ENCODE measurements at regions not wholly inside any gene's neighbourhood (a gene's known extent, or its start where the extent isn't known, plus 50 kb on each side); places are given as distances from the start of the nearest gene placed in this dataset.

DNA sequence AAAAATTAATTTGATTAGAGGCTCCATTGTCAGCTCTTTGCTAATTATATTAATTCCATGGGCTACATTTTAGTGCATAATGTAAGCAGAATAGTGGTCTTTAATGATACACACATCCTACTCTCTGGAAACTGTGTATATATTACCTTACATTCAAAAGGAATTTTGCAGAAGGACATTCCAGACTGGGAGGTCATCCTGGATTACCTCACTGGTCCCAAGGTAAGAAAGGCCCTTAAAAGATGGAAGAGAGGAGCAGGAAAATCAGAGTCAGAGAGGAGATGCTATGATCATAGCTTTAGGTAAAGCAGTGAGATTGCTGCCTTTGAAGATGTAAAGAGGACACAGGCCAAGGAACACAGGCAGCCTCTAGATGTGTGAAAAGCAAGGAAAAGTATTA lies 1180.8 kb downstream of the CDH12 start (continued):
- TF ChIP-seq, protein P1, sequence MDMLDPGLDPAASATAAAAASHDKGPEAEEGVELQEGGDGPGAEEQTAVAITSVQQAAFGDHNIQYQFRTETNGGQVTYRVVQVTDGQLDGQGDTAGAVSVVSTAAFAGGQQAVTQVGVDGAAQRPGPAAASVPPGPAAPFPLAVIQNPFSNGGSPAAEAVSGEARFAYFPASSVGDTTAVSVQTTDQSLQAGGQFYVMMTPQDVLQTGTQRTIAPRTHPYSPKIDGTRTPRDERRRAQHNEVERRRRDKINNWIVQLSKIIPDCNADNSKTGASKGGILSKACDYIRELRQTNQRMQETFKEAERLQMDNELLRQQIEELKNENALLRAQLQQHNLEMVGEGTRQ (IDR thresholded peaks at IDR 0.05; ENCODE audit: borderline replicate concordance, low read depth, low read length) = no peak
- no peak for TF ChIP-seq ESRRA (IDR thresholded peaks at IDR 0.05; ENCODE audit: low read length)

DNA sequence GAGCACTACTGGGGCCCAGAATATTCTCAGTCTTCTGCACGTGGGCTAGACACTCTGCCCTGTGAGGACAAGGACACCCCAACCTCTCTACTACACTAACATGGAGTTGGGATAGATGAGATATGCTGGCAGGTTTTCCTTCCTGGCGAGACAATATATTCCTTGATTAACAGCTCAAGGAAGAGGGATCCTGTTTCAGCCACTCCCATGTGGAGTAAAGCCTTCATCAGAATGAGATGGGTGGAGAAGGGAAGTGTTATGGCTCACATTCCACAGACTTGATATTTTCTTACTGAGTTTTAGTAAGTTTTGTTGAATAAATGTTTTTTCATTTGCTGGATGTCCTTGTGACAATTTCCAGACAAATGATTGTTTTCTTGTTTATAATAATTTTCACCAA lies 1187.6 kb downstream of the CDH12 start:
- ChIA-PET CTCF (no interaction called here), SMC1A (ENCODE audit: uncharacterized antibody, unreplicated experiment) (no interaction called here), POLR2A (no interaction called here), RAD21 (ENCODE audit: unreplicated experiment) (no interaction called here)
- Histone ChIP-seq H3K4me1 (ENCODE audit: control insufficient read depth, insufficient read depth, low read length) (no peaks in the 10 kb centered on the region), H3K36me3 (ENCODE audit: control insufficient read depth in 2 of 2, insufficient read depth in 2 of 2, low read length in 1 of 2) (no peaks in the 10 kb centered on the region), H3K27ac (ENCODE audit: control insufficient read depth, insufficient read depth) (no peak overlapping the region), H3K9ac (ENCODE audit: control insufficient read depth, insufficient read depth, low read length) (no peak overlapping the region), H3K4me3 (no peak overlapping the region), H3K27me3 (replicated peaks in 1 of 2; ENCODE audit: control insufficient read depth in 2 of 2, insufficient read depth in 2 of 2, low read length in 1 of 2) (no peaks in the 10 kb centered on the region), H2AFZ (ENCODE audit: control insufficient read depth, low read depth, low read length) (no peak overlapping the region), H3K9me3 (replicated peaks; ENCODE audit: control insufficient read depth, insufficient read depth, low read length) (no peaks in the 10 kb centered on the region), H3K4me2 (ENCODE audit: control insufficient read depth, insufficient read depth) (no peak overlapping the region), H4K20me1 (ENCODE audit: control insufficient read depth, insufficient read depth) (no peaks in the 10 kb centered on the region), H3K79me2 (ENCODE audit: control insufficient read depth, insufficient read depth, low read length) (no peaks in the 10 kb centered on the region)
- no peak for DNase-seq (ENCODE audit: low read depth, low spot score)
- no peak for ATAC-seq
- 7% methylated on average over 2 of the region's 2 CpGs for WGBS (ENCODE audit: insufficient coverage, insufficient replicate concordance, low lambda C conversion rate, missing lambda C conversion rate)
- intact Hi-C loops (cut with micrococcal nuclease; ENCODE audit: unreplicated experiment) (no loop called here), in situ Hi-C loops (cut with MboI) (no loop called here)
- BruUV-seq (replicated peaks) = no TSS peak
- FAIRE-seq = no peak
- TF ChIP-seq SP1 (IDR thresholded peaks at IDR 0.05; ENCODE audit: low read depth, low read length) (no peak), MYC (IDR thresholded peaks at IDR 0.05; ENCODE audit: insufficient read depth, insufficient read length, insufficient replicate concordance, low read length, severe bottlenecking) (no peak), ATF7 (IDR thresholded peaks at IDR 0.05; ENCODE audit: low read depth) (no peak), KAT2A (conservative IDR thresholded peaks at IDR 0.05; ENCODE audit: control insufficient read depth, low read depth, low read length) (no peak), NFXL1 (IDR thresholded peaks at IDR 0.05; ENCODE audit: borderline replicate concordance) (no peak), KLF5 (IDR thresholded peaks at IDR 0.05; ENCODE audit: partially characterized antibody) (no peak), DPF2 (IDR thresholded peaks at IDR 0.05) (no peak), SMC3 (IDR thresholded peaks at IDR 0.05; ENCODE audit: borderline replicate concordance, low read length) (no peak), POLR2AphosphoS2 (IDR thresholded peaks at IDR 0.05; ENCODE audit: low read depth, low read length) (no peak), IKZF2 (IDR thresholded peaks at IDR 0.05) (no peak)
- TF ChIP-seq, protein P2, sequence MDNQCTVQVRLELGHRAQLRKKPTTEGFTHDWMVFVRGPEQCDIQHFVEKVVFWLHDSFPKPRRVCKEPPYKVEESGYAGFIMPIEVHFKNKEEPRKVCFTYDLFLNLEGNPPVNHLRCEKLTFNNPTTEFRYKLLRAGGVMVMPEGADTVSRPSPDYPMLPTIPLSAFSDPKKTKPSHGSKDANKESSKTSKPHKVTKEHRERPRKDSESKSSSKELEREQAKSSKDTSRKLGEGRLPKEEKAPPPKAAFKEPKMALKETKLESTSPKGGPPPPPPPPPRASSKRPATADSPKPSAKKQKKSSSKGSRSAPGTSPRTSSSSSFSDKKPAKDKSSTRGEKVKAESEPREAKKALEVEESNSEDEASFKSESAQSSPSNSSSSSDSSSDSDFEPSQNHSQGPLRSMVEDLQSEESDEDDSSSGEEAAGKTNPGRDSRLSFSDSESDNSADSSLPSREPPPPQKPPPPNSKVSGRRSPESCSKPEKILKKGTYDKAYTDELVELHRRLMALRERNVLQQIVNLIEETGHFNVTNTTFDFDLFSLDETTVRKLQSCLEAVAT (IDR thresholded peaks at IDR 0.05) = no peak
- TF ChIP-seq, protein P3, sequence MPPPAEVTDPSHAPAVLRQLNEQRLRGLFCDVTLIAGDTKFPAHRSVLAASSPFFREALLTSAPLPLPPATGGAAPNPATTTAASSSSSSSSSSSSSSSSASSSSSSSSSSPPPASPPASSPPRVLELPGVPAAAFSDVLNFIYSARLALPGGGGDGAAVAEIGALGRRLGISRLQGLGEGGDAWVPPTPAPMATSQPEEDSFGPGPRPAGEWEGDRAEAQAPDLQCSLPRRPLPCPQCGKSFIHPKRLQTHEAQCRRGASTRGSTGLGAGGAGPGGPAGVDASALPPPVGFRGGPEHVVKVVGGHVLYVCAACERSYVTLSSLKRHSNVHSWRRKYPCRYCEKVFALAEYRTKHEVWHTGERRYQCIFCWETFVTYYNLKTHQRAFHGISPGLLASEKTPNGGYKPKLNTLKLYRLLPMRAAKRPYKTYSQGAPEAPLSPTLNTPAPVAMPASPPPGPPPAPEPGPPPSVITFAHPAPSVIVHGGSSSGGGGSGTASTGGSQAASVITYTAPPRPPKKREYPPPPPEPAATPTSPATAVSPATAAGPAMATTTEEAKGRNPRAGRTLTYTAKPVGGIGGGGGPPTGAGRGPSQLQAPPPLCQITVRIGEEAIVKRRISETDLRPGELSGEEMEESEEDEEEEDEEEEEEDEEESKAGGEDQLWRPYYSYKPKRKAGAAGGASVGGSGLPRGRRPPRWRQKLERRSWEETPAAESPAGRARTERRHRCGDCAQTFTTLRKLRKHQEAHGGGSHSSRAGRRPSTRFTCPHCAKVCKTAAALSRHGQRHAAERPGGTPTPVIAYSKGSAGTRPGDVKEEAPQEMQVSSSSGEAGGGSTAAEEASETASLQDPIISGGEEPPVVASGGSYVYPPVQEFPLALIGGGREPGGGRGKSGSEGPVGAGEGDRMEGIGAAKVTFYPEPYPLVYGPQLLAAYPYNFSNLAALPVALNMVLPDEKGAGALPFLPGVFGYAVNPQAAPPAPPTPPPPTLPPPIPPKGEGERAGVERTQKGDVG (CRISPR knock-in tag; IDR thresholded peaks at IDR 0.05) = no peak
- TF ChIP-seq, protein P4, sequence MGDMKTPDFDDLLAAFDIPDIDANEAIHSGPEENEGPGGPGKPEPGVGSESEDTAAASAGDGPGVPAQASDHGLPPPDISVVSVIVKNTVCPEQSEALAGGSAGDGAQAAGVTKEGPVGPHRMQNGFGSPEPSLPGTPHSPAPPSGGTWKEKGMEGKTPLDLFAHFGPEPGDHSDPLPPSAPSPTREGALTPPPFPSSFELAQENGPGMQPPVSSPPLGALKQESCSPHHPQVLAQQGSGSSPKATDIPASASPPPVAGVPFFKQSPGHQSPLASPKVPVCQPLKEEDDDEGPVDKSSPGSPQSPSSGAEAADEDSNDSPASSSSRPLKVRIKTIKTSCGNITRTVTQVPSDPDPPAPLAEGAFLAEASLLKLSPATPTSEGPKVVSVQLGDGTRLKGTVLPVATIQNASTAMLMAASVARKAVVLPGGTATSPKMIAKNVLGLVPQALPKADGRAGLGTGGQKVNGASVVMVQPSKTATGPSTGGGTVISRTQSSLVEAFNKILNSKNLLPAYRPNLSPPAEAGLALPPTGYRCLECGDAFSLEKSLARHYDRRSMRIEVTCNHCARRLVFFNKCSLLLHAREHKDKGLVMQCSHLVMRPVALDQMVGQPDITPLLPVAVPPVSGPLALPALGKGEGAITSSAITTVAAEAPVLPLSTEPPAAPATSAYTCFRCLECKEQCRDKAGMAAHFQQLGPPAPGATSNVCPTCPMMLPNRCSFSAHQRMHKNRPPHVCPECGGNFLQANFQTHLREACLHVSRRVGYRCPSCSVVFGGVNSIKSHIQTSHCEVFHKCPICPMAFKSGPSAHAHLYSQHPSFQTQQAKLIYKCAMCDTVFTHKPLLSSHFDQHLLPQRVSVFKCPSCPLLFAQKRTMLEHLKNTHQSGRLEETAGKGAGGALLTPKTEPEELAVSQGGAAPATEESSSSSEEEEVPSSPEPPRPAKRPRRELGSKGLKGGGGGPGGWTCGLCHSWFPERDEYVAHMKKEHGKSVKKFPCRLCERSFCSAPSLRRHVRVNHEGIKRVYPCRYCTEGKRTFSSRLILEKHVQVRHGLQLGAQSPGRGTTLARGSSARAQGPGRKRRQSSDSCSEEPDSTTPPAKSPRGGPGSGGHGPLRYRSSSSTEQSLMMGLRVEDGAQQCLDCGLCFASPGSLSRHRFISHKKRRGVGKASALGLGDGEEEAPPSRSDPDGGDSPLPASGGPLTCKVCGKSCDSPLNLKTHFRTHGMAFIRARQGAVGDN (IDR thresholded peaks at IDR 0.05) = no peak

Measured in GM12878 (cell line).